Heart left ventricle (tissue), 16 donors: ENCODE measurements at regions not wholly inside any gene's neighbourhood (a gene's known extent, or its start where the extent isn't known, plus 50 kb on each side); places are given as distances from the start of the nearest gene placed in this dataset.

Experiments used
- ATAC-seq, 4 donors: fragments of 200-7000 bp; cut with Tn5 transposase; one replicate each; pipeline ENCODE4 v1.9.1; 2020 to 2022; ENCODE audit warnings: moderate library complexity in 4 of 4, mild to moderate bottlenecking in 3 of 4, moderate number of reproducible peaks in 1 of 4
- DNase-seq, 5 donors: peaks; one replicate each; pipeline ENCODE4 v3.0.0-alpha.2; 2020
- H3K27ac ChIP-seq, 12 donors: fragments of 200-600 bp; sonication (generic) in 4 of 12; one replicate each; pipeline versions ENCODE4 v1.5.0 to v1.8.0; 2016 to 2022; ENCODE audit warnings: mild to moderate bottlenecking in 2 of 12
- H3K27me3 ChIP-seq, 9 donors: fragments of 200-600 bp; sonication (generic) in 2 of 9; one replicate each; pipeline versions ENCODE4 v1.5.1 to v1.8.0; 2016 to 2022; ENCODE audit warnings: mild to moderate bottlenecking in 3 of 9
- H3K36me3 ChIP-seq, 9 donors: fragments of 200-600 bp; sonication (generic) in 2 of 9; one replicate each; pipeline versions ENCODE4 v1.5.0 to v1.8.0; 2018 to 2022; ENCODE audit warnings: mild to moderate bottlenecking in 2 of 9
- H3K4me1 ChIP-seq, 12 donors: fragments of 200-600 bp; sonication (generic) in 4 of 12; one replicate each; pipeline versions ENCODE4 v1.5.0 to v1.8.0; 2016 to 2022; ENCODE audit warnings: mild to moderate bottlenecking in 3 of 12
- H3K4me3 ChIP-seq, 12 donors: fragments of 200-600 bp; sonication (generic) in 4 of 12; one replicate each; pipeline versions ENCODE4 v1.5.0 to v1.8.0; 2017 to 2022; ENCODE audit warnings: mild to moderate bottlenecking in 9 of 12, moderate library complexity in 4 of 12
- H3K9me3 ChIP-seq, 12 donors: fragments of 200-600 bp; sonication (generic) in 4 of 12; one replicate each; pipeline versions ENCODE4 v1.5.0 to v1.8.0; 2016 to 2022; ENCODE audit warnings: mild to moderate bottlenecking in 1 of 12
- POLR2A ChIP-seq, 2 donors: fragments of 450-650 bp; IDR thresholded peaks; one replicate each; pipeline ENCODE4 v1.6.1; 2017; ENCODE audit warnings: antibody characterized with exemption in 2 of 2, mild to moderate bottlenecking in 2 of 2, moderate library complexity in 2 of 2
- WGBS, 4 donors: extraction: QIAGEN DNeasy Blood & Tissue Kit in 2 of 4; methylation state at CpG; one replicate each; pipeline versions ENCODE4 v1.1.5 to v1.1.7; 2013 to 2018; 5-methylcytosine and 5-hydroxymethylcytosine counted together
- intact Hi-C, 10 donors: fragments of 100-400 bp; cut with DNase I; formaldehyde crosslinking; loops; one replicate each; pipeline versions ENCODE4 v1.11.1 to v1.14.2; 2022
- TF ChIP-seq, protein P1 (sequence below), 12 donors: fragments of 200-600 bp; sonication (generic) in 4 of 12; IDR thresholded peaks; one replicate each; pipeline versions ENCODE4 v1.5.0 to v1.8.0; 2018 to 2022; ENCODE audit warnings: antibody characterized with exemption in 12 of 12, mild to moderate bottlenecking in 5 of 12
- donor health status: ischemic (EF 13 %, LVEDD 7.1; RV severe dilation, severe dysfunction).
- donor health status: healthy with polysubstance abuse.
- donor health status: DM: no; HTN: yes; CAD: no.
- donor health status: DM: no; HTN: no; CAD: no.
- donor health status: ischemic (EF 25% LVEDD 6.9; RV normal size, moderate dysfunction).
- donor health status: ischemic (EF 25% LVEDD 5.7; RV mildly dilated, moderate dysfunction).
- donor health status: healthy.
- donor health status: DM: yes; HTN: yes; CAD: no.
- donor health status: ischemic (EF 35%, LVEDD 5.7; RV mildly dilated, moderate dysfunction).
- donor health status: nonischemic (EF 11% LVEDD 7.7; RV severe dilation, severe dysfunction).
- donor health status: DM: yes; HTN: yes; CAD: no.
- donor health status: PGD.
- donor health status: ischemic (EF 29% LVEDD 5.4; RV normal size, mild dysfunction).
- donor health status: nonischemic (EF 23%, LVEDD 6.1; RV moderate dilation, normal function).

DNA sequence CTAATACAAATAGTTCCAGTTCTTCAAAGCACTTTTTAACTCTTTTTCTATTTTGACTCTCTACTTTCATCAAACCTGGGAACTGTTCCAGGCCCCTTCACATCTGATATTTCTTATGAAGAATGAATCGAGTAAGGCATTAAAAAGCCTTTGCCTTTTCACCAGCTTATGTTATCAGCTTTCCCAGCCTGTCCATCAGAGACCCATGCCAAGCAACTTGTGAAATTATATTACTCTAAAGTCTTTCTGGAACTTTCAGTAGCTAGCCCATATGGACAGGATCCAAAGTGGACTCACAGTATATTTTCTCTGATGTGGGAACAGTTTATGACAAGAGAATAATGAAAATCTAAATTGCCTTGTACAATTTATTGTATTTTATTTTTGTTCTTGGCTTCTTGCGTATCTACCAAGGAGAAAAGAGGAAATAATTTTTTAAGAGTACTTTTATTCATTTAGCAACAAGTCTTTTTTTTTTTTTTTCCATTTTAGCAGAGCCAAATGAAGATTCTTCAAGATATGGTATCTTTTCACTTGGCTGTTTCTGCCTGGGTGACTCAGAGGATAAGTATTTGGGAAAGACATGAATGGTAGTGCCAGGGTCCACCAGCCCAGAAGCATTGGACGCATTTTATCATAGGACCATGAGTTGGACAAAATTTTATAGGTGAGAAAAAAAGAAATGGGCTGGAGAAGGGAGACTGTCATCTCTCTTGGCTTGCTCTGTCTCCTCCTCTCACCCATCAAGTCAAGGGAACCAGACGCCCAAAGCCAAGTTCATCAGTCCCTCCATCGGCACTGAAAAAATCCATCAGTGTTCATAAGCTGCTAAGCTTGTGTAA, 195.8 kb upstream of the NEBL start:
- no peak overlapping the region for H3K4me3 ChIP-seq
- ATAC-seq (no peak), DNase-seq (no peak)
- no peaks in the 10 kb centered on the region for H3K9me3 ChIP-seq
- H3K27me3 ChIP-seq: no peaks in the 10 kb centered on the region
- no peaks in the 10 kb centered on the region for H3K36me3 ChIP-seq
- intact Hi-C loops: loop anchor here in 1 of 10 donors (5.0 kb wide), 1 partner anchor 174 kb away; no protein-coding TSS in a partner anchor
- no peak overlapping the region for H3K27ac ChIP-seq
- 66 to 70% (median 68%) methylated on average over 5 of the region's 5 CpGs for WGBS, 4 donors
- peaks cover 0 to 12% (median 0%) of the 10 kb centered on the region in 12 donors for H3K4me1 ChIP-seq
- TF ChIP-seq, protein P1, sequence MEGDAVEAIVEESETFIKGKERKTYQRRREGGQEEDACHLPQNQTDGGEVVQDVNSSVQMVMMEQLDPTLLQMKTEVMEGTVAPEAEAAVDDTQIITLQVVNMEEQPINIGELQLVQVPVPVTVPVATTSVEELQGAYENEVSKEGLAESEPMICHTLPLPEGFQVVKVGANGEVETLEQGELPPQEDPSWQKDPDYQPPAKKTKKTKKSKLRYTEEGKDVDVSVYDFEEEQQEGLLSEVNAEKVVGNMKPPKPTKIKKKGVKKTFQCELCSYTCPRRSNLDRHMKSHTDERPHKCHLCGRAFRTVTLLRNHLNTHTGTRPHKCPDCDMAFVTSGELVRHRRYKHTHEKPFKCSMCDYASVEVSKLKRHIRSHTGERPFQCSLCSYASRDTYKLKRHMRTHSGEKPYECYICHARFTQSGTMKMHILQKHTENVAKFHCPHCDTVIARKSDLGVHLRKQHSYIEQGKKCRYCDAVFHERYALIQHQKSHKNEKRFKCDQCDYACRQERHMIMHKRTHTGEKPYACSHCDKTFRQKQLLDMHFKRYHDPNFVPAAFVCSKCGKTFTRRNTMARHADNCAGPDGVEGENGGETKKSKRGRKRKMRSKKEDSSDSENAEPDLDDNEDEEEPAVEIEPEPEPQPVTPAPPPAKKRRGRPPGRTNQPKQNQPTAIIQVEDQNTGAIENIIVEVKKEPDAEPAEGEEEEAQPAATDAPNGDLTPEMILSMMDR (IDR thresholded peaks at IDR 0.05): no peak
- TF ChIP-seq POLR2A (IDR thresholded peaks at IDR 0.05): no peak

DNA sequence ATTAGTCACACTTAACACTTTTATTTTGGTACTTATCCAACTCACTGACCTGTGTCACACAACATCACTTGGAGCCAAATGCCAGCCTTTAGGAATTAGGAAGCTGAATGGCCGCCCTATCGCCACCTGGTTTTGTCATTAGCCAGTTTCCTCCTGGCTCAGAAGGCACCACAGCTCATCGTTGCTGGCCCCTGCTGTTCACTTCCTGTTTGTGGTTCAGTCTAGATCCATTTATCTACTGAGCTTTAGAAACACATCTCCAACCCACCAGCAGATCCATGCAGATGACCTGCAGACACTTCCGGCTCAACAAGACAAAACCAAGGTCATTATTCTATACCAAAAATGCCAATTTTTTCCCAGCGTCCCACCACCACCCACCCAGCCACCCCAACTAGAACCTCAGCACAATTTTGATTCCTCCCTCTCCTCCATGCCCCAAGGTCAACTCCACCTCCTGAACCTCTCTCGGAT, 193.5 kb upstream of the NEBL start:
- Histone ChIP-seq H3K4me3 (no peak overlapping the region), H3K36me3 (no peaks in the 10 kb centered on the region), H3K27ac (no peak overlapping the region), H3K9me3 (no peaks in the 10 kb centered on the region), H3K4me1 (peaks cover 0 to 12% (median 0%) of the 10 kb centered on the region in 12 donors), H3K27me3 (no peaks in the 10 kb centered on the region)
- DNase-seq (no peak), ATAC-seq (no peak)
- intact Hi-C loops: loop anchor here in 1 of 10 donors (5.0 kb wide), 1 partner anchor 177 kb away; no protein-coding TSS in a partner anchor
- WGBS, 4 donors: 69 to 74% (median 72%) methylated on average over 6 of the region's 6 CpGs
- TF ChIP-seq POLR2A (IDR thresholded peaks at IDR 0.05): no peak
- TF ChIP-seq, protein P1 (IDR thresholded peaks at IDR 0.05): no peak

DNA sequence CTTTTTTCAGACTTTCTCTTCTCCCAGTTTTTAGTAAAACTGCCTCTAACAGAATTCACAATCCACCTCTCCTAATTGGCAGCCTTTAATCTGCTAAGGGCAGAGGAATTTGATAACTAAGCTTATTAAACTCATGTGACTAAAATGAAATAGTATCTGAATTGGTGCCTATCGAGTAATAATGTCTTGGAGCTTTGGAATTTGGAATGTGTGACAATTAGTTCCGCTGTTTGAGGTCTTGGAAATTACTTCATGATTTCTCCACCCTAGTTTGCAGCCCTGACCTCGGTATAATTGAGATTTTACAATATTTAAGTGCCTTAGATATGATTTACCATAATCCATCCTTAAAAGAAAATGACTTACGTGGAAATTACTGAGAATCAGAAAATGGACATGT, 190.4 kb upstream of the NEBL start:
- TF ChIP-seq POLR2A (IDR thresholded peaks at IDR 0.05): no peak
- TF ChIP-seq, protein P1 (IDR thresholded peaks at IDR 0.05): no peak
- H3K9me3 ChIP-seq: no peaks in the 10 kb centered on the region
- no peaks in the 10 kb centered on the region for H3K27me3 ChIP-seq
- ATAC-seq (no peak), DNase-seq (no peak)
- intact Hi-C loops: loop anchor here in 2 of 10 donors (10.0 kb wide), 3 partner anchors 397 to 647 kb away; no protein-coding TSS in a partner anchor
- no peaks in the 10 kb centered on the region for H3K36me3 ChIP-seq
- no peak overlapping the region for H3K27ac ChIP-seq
- H3K4me3 ChIP-seq: no peak overlapping the region
- WGBS, 4 donors: 76 to 84% (median 80%) methylated on average over 4 of the region's 4 CpGs
- peaks cover 0 to under 1% (median 0%) of the 10 kb centered on the region in 12 donors for H3K4me1 ChIP-seq

DNA sequence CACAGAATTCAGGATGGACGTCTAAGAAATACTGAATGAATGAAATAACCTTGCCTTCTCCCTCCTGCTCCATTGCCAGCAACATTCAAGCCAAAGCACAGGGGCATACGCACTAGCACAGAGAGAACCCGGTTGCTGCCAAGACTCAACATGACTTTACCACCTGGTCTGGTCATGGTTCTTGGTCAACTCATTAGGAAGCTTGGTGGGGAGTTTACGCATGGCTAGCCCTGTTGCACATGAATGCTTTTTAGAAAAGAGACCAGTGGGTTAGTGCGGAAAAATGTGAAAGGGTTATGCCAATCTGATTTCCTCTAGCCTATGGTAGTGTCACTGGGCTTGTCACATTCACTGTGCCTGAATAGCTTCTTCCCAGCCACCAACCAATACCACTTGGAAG, 187.6 kb upstream of the NEBL start:
- ATAC-seq (no peak), DNase-seq (no peak)
- TF ChIP-seq POLR2A (IDR thresholded peaks at IDR 0.05): no peak
- TF ChIP-seq, protein P1 (IDR thresholded peaks at IDR 0.05): no peak
- intact Hi-C loops: loop anchor here in 4 of 10 donors (5.0 to 10.0 kb wide), 5 partner anchors 188 to 658 kb away; no protein-coding TSS in a partner anchor
- Histone ChIP-seq H3K27me3 (no peaks in the 10 kb centered on the region), H3K36me3 (no peaks in the 10 kb centered on the region), H3K4me1 (no peaks in the 10 kb centered on the region), H3K9me3 (no peaks in the 10 kb centered on the region), H3K4me3 (no peak overlapping the region), H3K27ac (no peak overlapping the region)
- 89 to 95% (median 90%) methylated on average over 5 of the region's 5 CpGs for WGBS, 4 donors
